Activated CD8-positive, alpha-beta memory T cell treated with anti-CD3 and anti-CD28 coated beads, Interleukin-2, amount 50 U/mL, for 24 hours (primary cell): ENCODE measurements at regions not wholly inside any gene's neighbourhood (a gene's known extent, or its start where the extent isn't known, plus 50 kb on each side); places are given as distances from the start of the nearest gene placed in this dataset.
"Not testable (repeated sequence)": the region's sequence is repeated elsewhere in the genome, so short reads cannot be mapped to it uniquely, and the experiment has no call there.

Source experiments
- DNase-seq: peaks from one replicate; pipeline ENCODE4 v3.0.0-alpha.2; 2020; ENCODE audit errors: extremely low read depth

- no peak for DNase-seq
Measured at GRCh38 chr3:102036472-102036871, 187.2 kb downstream of the NFKBIZ start.

GRCh38 chr3:102037209-102037608 lies 187.9 kb downstream of the NFKBIZ start:
- DNase-seq, result no peak

- no peak for DNase-seq
Measured at GRCh38 chr3:102037791-102038190, 188.5 kb downstream of the NFKBIZ start.

- DNase-seq, result no peak
Measured at GRCh38 chr3:102038477-102039142, 189.3 kb downstream of the NFKBIZ start.

- not testable (repeated sequence) for DNase-seq
Measured at GRCh38 chr3:102040144-102040543, 190.8 kb downstream of the NFKBIZ start.

- DNase-seq, result no peak
Measured at GRCh38 chr3:102053375-102053989, 204.2 kb downstream of the NFKBIZ start.

- DNase-seq, result no peak
Measured at GRCh38 chr3:102054543-102055080, 205.3 kb downstream of the NFKBIZ start.

- no peak for DNase-seq
Measured at GRCh38 chr3:102057781-102058421, 208.6 kb downstream of the NFKBIZ start.

- no peak for DNase-seq
Measured at GRCh38 chr3:102059145-102059943, 210.0 kb downstream of the NFKBIZ start.

- DNase-seq, result no peak
Measured at GRCh38 chr3:102060814-102061213, 211.5 kb downstream of the NFKBIZ start.

GRCh38 chr3:102063572-102063971 lies 214.3 kb downstream of the NFKBIZ start:
- DNase-seq, result no peak

- DNase-seq, result no peak
Measured at GRCh38 chr3:102066470-102066869, 217.2 kb downstream of the NFKBIZ start.

- DNase-seq, result no peak
Measured at GRCh38 chr3:102068327-102068726, 219.0 kb downstream of the NFKBIZ start.

GRCh38 chr3:102068736-102069135 lies 219.4 kb downstream of the NFKBIZ start:
- no peak for DNase-seq

GRCh38 chr3:102069211-102069662 lies 219.9 kb downstream of the NFKBIZ start:
- DNase-seq, result no peak

GRCh38 chr3:102074946-102075345 lies 225.6 kb downstream of the NFKBIZ start:
- no peak for DNase-seq

- no peak for DNase-seq
Measured at GRCh38 chr3:102078401-102078800, 229.1 kb downstream of the NFKBIZ start.

- no peak for DNase-seq
Measured at GRCh38 chr3:102078854-102079808, 229.8 kb downstream of the NFKBIZ start.

GRCh38 chr3:102079809-102080197 lies 230.5 kb downstream of the NFKBIZ start:
- DNase-seq, result no peak

GRCh38 chr3:102081572-102082289 lies 232.4 kb downstream of the NFKBIZ start:
- DNase-seq, result no peak
